GM12875 (cell line): ENCODE measurements at regions not wholly inside any gene's neighbourhood (a gene's known extent, or its start where the extent isn't known, plus 50 kb on each side); places are given as distances from the start of the nearest gene placed in this dataset.

Experiments
- H3K4me3 ChIP-seq: one replicate; pipeline ENCODE4 v1.5.1; 2011; ENCODE audit warnings: low read depth, low read length, control low read depth
- CTCF ChIP-seq: IDR thresholded peaks from 2 replicates; pipeline ENCODE4 v1.5.1; 2011; ENCODE audit warnings: low read depth, mild to moderate bottlenecking, control low read depth, inconsistent platforms, low read length, moderate library complexity, borderline replicate concordance; ENCODE audit not compliant: insufficient read depth

- no peak overlapping the region for H3K4me3 ChIP-seq
- no peak for TF ChIP-seq CTCF
Measured at GRCh38 chr2:121903037-121903689, 147.7 kb downstream of the TSN start.

- TF ChIP-seq CTCF, result no peak
- no peak overlapping the region for H3K4me3 ChIP-seq
Measured at GRCh38 chr2:121904656-121905055, 149.2 kb downstream of the TSN start.

GRCh38 chr2:121905201-121905600 is 149.8 kb downstream of the TSN start:
- TF ChIP-seq CTCF, result no peak
- H3K4me3 ChIP-seq, result no peak overlapping the region

GRCh38 chr2:121906170-121906569 is 150.7 kb downstream of the TSN start:
- no peak for TF ChIP-seq CTCF

GRCh38 chr2:121907928-121908327 is 152.5 kb downstream of the TSN start:
- no peak overlapping the region for H3K4me3 ChIP-seq
- TF ChIP-seq CTCF, result no peak

More at GRCh38 chr2:121906170-121906569, 150.7 kb downstream of the TSN start:
- no peak overlapping the region for H3K4me3 ChIP-seq

GRCh38 chr2:121910139-121910538 is 154.7 kb downstream of the TSN start:
- H3K4me3 ChIP-seq, result no peak overlapping the region
- TF ChIP-seq CTCF, result no peak

GRCh38 chr2:121911036-121911435 is 155.6 kb downstream of the TSN start:
- no peak for TF ChIP-seq CTCF
- no peak overlapping the region for H3K4me3 ChIP-seq
